GM19351 (cell line): ENCODE measurements at regions not wholly inside any gene's neighbourhood (a gene's known extent, or its start where the extent isn't known, plus 50 kb on each side); places are given as distances from the start of the nearest gene placed in this dataset.

Source experiments
- ATAC-seq: cut with Tn5 transposase; IDR thresholded peaks from one replicate; pipeline ENCODE4 v1.9.1; 2021; ENCODE audit warnings: mild to moderate bottlenecking, moderate library complexity; ENCODE audit not compliant: unreplicated experiment

DNA sequence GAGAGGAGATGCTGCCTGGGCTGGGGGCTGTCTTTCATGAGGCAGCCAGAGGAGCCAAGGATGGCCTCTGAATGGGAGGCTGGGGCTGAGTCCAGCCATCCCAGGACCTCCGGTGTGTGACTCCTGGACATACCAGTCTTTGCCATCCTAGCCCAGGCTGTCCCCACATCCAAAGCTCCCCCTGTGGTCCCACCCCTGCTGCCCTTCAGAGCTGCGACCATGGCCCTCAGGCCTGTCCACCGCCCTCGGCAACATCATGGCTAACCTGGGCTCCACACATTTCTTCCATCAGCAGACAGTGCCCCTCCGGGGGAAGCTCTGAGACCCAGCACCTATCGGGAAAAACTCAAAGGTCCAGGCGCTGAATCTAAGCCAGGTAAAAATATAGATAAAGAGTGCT lies 324.4 kb downstream of the MN1 start:
- ATAC-seq: no peak

DNA sequence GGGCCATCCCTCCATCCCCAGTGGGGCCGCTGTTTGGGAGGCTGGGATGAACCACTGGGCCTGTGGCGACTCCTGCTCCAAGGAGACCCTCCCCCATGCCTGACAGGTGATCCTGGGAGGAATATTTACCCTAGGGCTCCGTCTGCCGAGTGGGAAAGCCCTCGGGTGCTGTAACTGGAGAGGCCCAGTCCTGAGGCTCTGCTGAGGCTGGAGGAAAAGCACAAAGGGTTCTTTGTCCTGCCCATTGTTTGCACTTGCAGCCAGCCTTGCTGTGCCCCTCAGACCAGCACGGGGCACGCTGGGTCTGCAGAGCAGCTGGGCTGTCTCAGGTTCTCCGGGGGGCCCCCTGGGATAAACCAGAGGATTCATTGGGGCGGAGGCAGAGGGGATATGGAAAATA lies 321.1 kb downstream of the MN1 start:
- ATAC-seq: no peak

DNA sequence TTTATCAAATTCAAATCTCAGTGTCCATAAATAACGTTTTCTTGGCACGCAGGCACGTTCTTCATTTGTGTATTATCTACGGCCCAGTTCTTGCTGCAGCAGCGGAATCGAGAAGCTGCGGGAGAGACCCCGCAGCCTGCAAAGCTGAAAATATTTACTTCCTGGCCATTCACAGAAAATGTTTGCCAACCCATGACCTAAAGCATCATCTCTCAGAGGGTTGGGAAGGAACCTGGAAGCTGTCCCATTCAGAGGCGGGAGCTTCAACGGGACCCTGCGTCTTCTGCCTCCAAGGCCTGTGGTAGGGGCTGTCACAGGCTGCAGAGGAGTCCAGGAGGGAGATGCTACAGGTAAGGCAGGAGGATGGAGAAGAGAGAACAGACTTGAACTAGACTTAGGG lies 319.2 kb downstream of the MN1 start:
- ATAC-seq: no peak

DNA sequence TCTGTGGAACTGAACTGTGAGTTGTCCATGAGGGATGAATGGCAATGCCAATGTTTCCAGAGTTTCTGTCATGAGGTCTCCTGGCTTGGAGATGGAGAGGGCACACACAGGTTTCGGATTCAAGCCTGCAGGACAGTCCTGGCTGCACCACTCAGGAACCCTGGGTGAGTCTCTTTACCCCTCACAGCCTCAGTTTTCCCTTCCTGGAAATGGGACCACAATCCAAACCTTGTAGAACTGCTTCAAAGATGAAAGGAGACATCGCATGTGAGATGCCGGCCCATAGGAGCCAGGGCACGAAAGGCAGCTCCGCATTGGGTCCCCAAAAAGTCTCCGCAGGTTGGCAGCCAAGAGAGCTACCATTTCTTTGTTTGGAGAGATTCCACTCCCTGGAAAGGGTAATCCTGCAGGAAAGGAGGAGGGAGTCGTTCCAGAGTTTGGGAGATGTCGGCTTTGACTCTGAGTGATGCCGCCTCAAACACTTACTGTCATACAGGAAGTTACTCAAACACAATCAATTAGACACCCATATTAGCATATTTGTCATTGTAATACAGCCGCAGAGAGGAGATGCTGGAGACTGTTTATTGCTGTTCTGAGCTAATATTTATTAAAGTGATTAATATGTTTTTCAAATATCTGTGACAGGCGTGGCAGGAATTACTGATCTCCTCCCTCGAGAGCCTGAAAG lies 318.3 kb downstream of the MN1 start:
- no peak for ATAC-seq

DNA sequence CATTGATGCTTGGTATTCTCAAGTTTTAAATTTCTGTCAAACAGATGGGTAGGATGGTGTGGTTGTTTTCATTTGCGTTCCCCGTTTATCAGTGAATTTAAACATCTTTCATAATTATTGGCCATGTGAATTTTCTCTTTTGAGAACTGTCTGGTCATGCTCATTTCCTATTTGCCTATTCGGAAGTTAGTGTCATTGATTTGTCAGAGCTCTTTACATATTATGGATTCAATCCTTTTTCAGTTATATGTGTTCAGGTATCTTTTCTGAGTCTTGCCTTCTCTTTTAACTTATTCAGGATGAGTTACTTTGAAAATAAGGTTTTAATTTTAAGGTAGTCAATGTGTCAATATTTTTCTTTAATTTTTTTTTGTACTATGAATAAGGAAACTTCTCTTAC lies 315.7 kb downstream of the MN1 start:
- no peak for ATAC-seq

DNA sequence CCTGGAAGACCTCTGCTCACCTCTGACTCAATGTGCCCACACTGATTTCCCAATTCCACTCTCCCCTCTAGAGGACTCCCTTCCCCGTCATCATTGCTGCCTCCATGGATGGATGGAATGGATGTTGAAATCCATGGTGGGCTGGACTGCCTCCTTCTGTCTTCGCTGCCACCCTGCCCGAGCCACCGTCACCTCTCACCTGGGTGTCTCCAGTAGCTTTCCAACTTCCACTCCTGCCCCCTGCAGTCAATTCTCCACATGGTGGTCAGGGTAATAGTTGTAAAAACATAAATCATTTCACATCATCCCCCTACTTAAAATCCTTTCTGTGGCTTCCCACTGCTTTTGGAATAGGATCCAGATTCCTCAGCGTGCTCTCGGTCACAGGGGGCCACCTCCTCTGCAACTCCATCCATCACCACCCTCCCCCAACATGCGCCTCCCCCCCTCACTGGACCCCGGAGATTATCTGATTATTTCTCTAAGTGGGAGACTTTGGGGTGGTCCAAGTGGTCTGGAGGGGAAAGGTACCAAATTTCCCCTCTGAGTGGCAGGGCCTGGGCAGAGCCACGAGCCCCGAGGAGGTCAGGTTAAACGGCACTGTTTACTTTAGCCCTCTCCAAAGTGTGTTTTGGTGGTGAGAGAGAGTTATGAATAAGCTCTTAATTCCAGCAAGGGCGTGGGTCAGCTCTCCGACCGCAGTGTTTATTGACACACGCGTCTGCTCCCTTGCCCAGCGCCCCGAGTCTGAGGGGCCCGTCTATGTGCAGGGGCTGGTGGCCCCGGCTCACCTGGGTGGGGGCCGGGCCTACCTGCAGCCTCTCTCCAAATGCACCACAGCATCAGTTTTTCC lies 313.7 kb downstream of the MN1 start:
- ATAC-seq: no peak

DNA sequence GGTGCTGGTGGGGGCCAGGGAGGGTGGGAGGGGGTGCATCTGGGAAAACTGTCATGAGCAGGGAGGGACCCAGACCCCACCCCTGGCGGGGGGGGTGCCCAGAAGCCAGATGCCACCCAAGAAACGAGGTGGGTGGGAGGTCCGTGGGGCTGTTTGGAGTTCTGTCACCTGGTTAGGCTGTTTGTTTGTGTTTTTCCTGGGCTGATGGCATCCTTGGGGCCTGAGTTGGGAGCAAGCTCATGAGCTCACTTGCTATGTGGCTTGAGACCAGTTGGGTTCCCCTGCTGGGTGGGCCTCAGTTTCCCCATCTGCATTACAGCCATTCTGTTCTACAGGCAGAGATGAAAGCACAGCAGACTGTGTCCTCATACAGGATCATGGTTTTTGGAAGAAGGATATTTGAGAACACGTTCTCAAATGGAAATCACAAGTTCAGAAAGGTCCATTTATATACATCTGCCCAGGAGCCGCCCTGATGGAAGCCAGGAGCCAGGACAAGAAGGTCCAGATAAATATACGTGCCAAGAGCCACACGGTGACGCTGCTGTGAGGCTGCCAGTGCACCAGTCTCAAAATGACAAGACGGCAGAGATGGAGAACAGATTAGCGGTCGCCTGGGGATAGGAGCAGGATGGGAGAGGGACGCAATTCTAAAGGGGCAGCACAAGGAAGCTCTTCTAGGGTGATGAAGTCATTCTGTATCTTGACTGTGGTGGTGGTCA lies 312.9 kb downstream of the MN1 start:
- ATAC-seq: no peak

DNA sequence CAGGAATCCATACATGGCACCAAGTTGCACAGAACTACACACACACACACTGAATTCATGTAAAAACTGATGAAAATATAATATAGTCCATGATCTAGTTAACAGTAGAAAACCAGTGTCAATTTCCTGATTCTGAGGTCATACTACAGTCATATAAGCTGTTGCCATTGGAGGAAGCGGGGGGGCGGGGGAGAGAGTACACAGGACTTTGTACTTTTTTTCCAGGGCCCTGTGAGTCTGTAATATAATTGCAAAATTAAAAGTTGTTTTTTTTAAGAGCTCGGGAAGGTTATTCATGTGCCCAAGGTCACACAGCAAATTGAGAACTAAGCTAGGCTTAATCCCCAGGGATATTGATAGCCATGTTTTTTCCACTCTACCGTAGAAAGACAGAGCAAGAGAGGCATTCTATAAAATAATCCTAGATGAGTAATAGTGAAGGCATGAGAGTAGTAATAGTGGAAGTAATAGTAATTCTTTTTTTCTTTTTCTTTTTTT lies 312.3 kb downstream of the MN1 start:
- ATAC-seq: no peak

DNA sequence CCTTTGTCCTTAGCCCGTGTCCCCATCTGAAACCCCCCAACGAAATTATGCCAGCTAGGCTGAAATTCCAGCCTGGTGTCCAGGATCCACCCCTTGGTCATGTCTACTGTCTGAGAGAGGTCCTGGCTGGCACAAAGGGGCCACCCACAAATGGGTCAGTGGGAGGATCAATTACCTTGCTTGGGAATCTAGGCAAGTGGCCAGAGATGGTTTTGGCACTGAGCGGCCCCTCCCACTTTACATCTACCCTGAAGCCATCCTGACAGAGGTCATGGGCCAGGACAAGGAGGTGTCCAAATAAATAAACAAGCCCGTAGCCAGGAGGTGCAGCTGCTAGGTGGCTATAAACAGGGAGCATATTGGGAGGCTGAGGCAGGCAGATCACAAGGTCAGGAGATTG lies 311.5 kb downstream of the MN1 start:
- ATAC-seq: no peak

DNA sequence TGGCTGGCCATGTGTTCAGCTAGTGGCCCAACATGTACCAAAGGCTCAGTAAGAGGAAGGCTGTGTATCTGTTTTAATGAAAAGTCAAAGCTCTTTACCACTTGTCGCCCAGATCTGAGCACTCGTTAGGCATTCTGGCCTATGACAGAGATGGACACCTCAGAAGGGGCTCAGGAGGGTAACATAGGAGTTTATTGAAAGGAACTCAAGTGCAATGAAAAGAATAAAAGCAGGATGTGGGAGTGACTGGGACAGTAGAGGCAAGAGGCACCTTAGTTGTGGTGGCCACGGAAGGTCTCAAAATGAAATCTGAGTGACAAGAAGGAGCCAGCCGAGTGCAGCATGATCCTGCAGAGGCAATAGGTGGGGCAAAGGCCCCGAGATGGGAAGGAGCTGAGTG lies 309.7 kb downstream of the MN1 start:
- ATAC-seq: no peak

DNA sequence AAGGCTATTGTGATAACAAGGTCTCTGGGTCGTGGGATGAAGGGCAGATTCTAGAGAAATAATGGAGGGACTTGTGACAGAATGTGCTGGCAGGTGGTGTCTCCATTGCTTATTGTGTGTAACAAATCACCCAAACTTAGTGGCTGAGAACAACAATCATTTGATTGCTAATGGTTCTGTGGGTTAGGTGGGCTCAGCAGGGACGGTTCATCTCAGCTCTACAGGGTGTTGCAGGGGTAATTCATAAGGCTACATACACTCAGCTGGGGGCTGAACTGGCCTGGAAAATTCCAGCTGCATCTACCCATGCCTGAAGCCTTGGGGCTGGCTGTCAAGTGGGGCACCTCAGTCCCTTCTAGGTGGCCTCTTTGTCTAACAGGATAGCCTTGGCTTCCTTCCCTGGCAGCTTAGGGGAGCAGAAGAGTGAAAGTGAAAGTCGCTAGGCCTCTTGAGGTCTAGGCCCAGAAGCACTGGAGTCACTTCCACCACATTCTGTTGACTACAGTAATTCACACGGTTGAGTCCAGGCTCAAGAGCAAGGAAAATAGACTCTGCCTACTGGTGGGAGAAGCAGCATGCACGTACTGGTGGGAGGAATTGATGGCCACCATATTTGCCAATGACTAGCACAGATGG lies 308.9 kb downstream of the MN1 start:
- ATAC-seq: no peak

DNA sequence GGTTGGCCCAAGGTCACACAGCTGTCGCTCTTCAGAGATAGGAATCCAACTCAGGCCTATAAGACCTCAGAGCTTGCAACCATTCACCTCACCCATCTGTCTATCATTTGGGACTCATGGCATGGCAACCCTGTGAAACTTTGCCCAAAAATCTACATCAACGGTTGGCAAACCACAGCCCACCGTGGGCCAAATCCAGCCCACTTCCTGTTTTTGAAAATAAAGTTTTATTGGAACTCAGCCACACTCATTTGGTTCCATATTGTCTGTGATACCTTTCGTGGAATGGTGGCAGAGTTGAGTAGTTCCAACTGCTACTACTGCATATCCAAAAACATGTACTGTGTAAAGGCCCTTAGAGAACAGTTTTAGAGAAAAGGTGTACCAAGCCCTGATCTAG lies 307.8 kb downstream of the MN1 start:
- no peak for ATAC-seq

DNA sequence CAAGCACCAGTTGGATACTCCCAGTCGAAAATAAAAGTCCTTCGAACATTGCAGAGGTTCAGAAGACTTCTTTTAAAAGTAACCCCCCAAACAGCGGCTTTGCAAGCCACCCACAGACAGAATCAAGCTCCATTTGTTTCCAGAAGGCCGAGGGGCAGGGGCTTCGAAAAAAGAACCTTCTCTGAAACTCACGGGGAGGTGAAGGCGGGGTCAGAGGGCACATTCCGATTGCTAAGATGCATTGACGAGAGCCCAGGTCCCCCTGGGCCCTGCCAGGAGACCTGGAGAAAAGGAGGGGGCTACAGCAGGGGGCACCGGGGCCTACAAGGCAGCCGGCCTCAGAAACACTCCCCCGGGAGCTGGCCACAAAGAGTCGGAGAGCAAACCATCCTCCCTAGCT lies 306.8 kb downstream of the MN1 start:
- no peak for ATAC-seq

DNA sequence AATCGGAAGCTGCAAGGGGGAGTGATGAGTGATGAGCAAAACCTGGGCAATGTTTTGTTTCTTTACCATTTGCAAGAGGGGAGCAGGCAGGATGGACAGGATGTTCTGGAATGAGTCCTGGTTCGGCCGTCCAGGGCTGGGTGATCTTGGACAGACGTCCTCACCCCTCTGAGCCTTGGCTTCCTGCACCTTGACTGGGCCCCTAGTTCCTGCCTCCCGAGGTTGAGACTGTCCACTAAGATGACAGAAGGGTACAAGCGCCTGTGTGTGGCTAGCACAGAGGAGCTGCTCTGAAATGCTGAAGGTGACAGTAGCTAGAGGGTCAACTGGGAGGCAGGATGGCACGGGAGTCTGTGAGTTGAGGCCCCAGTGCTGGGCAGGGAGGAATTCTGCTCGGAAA lies 306.2 kb downstream of the MN1 start:
- no peak for ATAC-seq

DNA sequence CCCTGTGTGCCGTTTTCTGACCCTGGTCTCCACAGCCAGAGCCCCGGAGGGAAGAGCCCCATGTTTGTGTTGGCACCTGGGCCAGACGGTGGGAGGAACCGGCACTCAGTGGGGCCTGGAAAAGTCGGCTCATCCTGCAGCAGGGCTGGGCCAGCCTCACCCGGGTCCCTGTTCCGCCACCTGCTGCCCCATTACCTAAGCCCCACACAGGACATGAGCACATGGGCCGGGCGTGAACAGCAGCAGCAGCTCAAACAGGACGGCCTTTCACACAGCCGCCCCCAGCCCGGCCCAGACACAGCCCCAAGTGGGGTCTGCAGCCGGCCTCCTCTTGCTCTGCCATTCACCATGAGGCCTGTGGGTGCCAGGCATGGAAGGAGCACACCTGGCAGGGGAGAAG lies 302.4 kb downstream of the MN1 start:
- no peak for ATAC-seq

DNA sequence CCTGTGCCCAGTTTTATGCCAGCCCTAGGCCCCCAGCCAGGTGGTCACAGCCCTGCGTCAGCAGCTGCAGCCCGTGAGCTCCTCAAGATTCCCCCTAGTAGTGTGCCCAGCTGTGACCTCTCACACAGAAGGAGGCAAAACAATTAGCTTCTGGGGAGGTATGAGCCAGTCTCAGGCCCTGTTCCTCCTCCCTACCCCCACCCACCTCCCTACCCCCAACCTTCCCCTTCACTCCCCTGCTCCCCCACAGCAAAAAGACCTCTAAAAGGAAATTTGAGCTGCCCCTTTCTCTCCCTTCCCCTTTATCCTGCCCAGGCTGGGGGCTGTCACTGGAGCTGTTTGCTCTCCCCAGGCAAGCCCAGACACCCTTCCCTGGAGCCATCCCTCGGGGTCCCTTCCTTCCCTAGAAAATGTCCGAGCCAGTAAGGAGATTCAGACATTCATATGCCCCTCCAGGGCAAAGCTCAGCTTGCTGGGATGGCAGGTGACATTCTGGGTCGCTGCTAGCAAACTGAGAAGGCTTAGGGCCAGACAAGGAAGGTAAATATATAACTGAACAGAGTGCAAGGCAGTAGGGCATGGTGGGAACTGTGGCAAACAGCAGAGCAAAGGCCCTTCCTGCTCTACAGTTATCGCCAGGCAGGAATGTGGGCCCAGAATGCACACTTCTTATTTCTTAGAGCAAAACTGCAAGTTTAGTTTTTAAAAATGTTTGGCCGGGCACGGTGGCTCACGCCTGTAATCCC lies 300.2 kb downstream of the MN1 start:
- ATAC-seq: no peak

DNA sequence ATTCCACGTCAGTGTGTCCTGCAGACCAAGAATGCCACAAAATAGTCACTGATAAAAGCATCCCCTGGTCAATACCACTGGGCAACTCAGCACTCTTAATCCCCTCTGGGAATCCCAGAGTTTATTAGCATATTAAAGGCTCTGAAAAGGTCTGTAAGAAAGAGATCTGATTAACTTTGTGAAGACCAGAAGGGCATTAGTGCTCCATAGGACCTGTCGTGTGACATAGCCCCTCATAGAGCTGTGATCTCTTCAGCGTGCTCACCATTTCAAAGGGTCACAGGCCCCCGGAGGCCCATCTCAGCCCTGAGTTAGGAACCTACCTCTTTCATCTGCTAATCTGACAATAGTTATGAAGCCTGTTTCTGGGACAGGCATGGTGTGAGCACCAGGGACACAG lies 299.2 kb downstream of the MN1 start:
- ATAC-seq: no peak

DNA sequence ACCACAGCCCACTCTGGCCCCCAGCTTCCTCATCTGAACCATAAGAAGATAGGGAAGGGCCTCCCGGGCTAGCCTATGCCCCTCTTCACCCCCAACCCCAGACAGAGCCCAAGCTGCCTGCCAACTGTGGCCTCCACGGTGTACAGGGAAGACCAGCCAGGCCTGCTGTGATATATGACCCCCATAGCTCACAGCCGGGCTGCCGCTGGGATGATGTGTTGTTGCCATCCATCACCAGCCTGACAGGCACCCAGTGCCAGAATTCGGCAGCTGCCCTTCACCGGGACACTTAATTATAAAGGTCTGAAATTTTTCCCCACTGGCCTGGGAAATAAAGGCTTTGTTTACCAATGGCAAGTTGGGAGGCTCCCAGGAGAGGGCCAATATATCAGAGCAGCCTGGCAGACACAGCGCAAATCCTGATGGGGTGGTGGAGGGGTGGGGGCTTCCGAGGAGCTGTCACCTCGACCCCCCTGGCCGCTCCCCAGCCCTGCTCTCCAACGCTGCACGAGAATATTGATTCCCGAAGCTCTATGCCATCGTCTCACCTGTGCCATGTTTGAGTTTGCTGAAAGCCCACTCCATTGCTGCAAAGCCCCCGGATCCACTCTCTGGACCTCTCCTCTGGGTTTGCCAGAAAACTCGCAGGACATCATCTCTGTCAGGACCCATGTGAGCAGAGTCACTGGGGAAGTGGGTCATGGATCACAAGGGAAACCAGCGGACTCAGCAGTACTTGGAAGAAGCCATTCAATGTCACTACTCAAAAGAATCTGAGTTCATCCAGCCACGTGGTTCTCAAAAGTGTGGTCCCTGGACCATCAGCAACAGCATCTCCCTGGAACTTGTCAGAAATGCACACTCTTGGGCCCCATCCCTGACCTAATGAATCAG lies 296.9 kb downstream of the MN1 start:
- ATAC-seq: no peak

DNA sequence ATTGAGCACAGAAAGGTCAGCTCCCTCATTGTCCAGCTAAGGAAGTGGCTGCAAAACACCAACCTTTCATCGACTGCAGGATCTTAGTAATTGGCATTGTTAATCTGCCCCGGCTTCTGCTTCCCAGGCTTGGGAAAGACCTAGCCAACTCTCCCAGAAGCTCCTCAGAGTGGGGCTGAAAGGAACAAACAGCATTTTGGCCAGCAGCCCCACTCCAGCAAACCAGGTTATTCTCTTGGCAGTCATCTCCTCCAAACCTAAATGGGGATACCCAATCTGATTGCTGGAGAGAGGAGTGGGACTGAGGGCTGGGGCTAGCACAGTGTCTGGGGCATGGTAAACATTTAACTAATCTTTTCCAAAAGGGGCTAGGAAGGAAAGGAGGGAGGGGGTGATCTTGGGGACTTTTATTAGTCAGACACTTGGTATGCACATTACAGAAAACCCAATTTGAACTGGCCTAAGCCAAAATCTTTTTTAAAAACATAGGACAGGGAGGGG lies 294.4 kb downstream of the MN1 start:
- no peak for ATAC-seq
